ENCODE measurements at regions not wholly inside any gene's neighbourhood (a gene's known extent, or its start where the extent isn't known, plus 50 kb on each side); places are given as distances from the start of the nearest gene placed in this dataset.

- no peaks in the 10 kb centered on the region for H3K27me3 Mint-ChIP-seq
- H3K36me3 Mint-ChIP-seq, result no peaks in the 10 kb centered on the region
- DNase-seq, result no peak
- H3K4me1 Mint-ChIP-seq, result no peaks in the 10 kb centered on the region
- CTCF ChIA-PET, result no interaction called here
- H3K9me3 Mint-ChIP-seq, result no peaks in the 10 kb centered on the region
- H3K27ac Mint-ChIP-seq, result no peak overlapping the region
- H3K4me3 Mint-ChIP-seq, result no peak overlapping the region
Measured at GRCh38 chr2:117661619-117662018, 152.9 kb upstream of the DDX18 start.

- no peak overlapping the region for H3K27ac Mint-ChIP-seq
- CTCF ChIA-PET, result no interaction called here
- H3K4me1 Mint-ChIP-seq, result no peaks in the 10 kb centered on the region
- peaks cover 3% of the 10 kb centered on the region for H3K9me3 Mint-ChIP-seq
- H3K27me3 Mint-ChIP-seq, result no peaks in the 10 kb centered on the region
- DNase-seq, result no peak
- no peaks in the 10 kb centered on the region for H3K36me3 Mint-ChIP-seq
- no peak overlapping the region for H3K4me3 Mint-ChIP-seq
Measured at GRCh38 chr2:117674172-117674571, 140.3 kb upstream of the DDX18 start.

- Mint-ChIP-seq H3K27me3 (no peaks in the 10 kb centered on the region), H3K4me3 (no peak overlapping the region), H3K9me3 (no peaks in the 10 kb centered on the region), H3K27ac (no peak overlapping the region), H3K36me3 (no peaks in the 10 kb centered on the region), H3K4me1 (no peaks in the 10 kb centered on the region)
- CTCF ChIA-PET, result no interaction called here
- DNase-seq, result no peak
Measured at GRCh38 chr2:117679952-117680351, 134.5 kb upstream of the DDX18 start.

- H3K9me3 Mint-ChIP-seq, result no peaks in the 10 kb centered on the region
- H3K4me1 Mint-ChIP-seq, result no peaks in the 10 kb centered on the region
- CTCF ChIA-PET, result no interaction called here
- H3K36me3 Mint-ChIP-seq, result no peaks in the 10 kb centered on the region
- H3K4me3 Mint-ChIP-seq, result no peak overlapping the region
- no peaks in the 10 kb centered on the region for H3K27me3 Mint-ChIP-seq
- H3K27ac Mint-ChIP-seq, result no peak overlapping the region
- DNase-seq, result no peak
Measured at GRCh38 chr2:117684919-117685318, 129.6 kb upstream of the DDX18 start.

GRCh38 chr2:117686699-117687098 is 127.8 kb upstream of the DDX18 start:
- H3K4me3 Mint-ChIP-seq, result no peak overlapping the region
- H3K27me3 Mint-ChIP-seq, result no peaks in the 10 kb centered on the region
- CTCF ChIA-PET, result interaction anchor here (0.8 to 0.9 kb wide), 2 partner anchors 8 to 16 kb away, joined by 3 read pairs; no protein-coding TSS in a partner anchor

GRCh38 chr2:117691595-117691994 is 122.9 kb upstream of the DDX18 start:
- Mint-ChIP-seq H3K27ac (no peak overlapping the region), H3K9me3 (no peaks in the 10 kb centered on the region), H3K4me1 (no peaks in the 10 kb centered on the region), H3K27me3 (no peaks in the 10 kb centered on the region), H3K4me3 (no peak overlapping the region), H3K36me3 (no peaks in the 10 kb centered on the region)
- CTCF ChIA-PET, result no interaction called here
- no peak for DNase-seq

More at GRCh38 chr2:117686699-117687098, 127.8 kb upstream of the DDX18 start:
- Mint-ChIP-seq H3K27ac (no peak overlapping the region), H3K36me3 (no peaks in the 10 kb centered on the region), H3K4me1 (no peaks in the 10 kb centered on the region), H3K9me3 (no peaks in the 10 kb centered on the region)
- no peak for DNase-seq

GRCh38 chr2:117692001-117692763 is 122.3 kb upstream of the DDX18 start:
- CTCF ChIA-PET, result no interaction called here
- Mint-ChIP-seq H3K9me3 (no peaks in the 10 kb centered on the region), H3K4me3 (no peak overlapping the region), H3K36me3 (no peaks in the 10 kb centered on the region), H3K4me1 (no peaks in the 10 kb centered on the region), H3K27ac (no peak overlapping the region), H3K27me3 (no peaks in the 10 kb centered on the region)
- DNase-seq, result no peak

GRCh38 chr2:117693154-117693553 is 121.3 kb upstream of the DDX18 start:
- no peak overlapping the region for H3K4me3 Mint-ChIP-seq
- CTCF ChIA-PET, result no interaction called here
- H3K27ac Mint-ChIP-seq, result no peak overlapping the region
- no peaks in the 10 kb centered on the region for H3K4me1 Mint-ChIP-seq
- no peaks in the 10 kb centered on the region for H3K9me3 Mint-ChIP-seq
- H3K36me3 Mint-ChIP-seq, result no peaks in the 10 kb centered on the region
- H3K27me3 Mint-ChIP-seq, result no peaks in the 10 kb centered on the region
- no peak for DNase-seq

- Mint-ChIP-seq H3K36me3 (no peaks in the 10 kb centered on the region), H3K4me3 (no peak overlapping the region), H3K9me3 (no peaks in the 10 kb centered on the region), H3K4me1 (no peaks in the 10 kb centered on the region), H3K27ac (no peak overlapping the region), H3K27me3 (no peaks in the 10 kb centered on the region)
- CTCF ChIA-PET, result no interaction called here
- no peak for DNase-seq
Measured at GRCh38 chr2:117693651-117694050, 120.8 kb upstream of the DDX18 start.

- H3K4me3 Mint-ChIP-seq, result no peak overlapping the region
- H3K27ac Mint-ChIP-seq, result no peak overlapping the region
- CTCF ChIA-PET, result no interaction called here
- no peaks in the 10 kb centered on the region for H3K36me3 Mint-ChIP-seq
- H3K9me3 Mint-ChIP-seq, result no peaks in the 10 kb centered on the region
- H3K4me1 Mint-ChIP-seq, result no peaks in the 10 kb centered on the region
- DNase-seq, result no peak
- H3K27me3 Mint-ChIP-seq, result no peaks in the 10 kb centered on the region
Measured at GRCh38 chr2:117698287-117698686, 116.2 kb upstream of the DDX18 start.

GRCh38 chr2:117698819-117699218 is 115.7 kb upstream of the DDX18 start:
- H3K4me3 Mint-ChIP-seq, result no peak overlapping the region
- no peak for DNase-seq
- no peaks in the 10 kb centered on the region for H3K4me1 Mint-ChIP-seq
- H3K36me3 Mint-ChIP-seq, result no peaks in the 10 kb centered on the region
- H3K27ac Mint-ChIP-seq, result no peak overlapping the region
- no peaks in the 10 kb centered on the region for H3K9me3 Mint-ChIP-seq
- CTCF ChIA-PET, result no interaction called here
- no peaks in the 10 kb centered on the region for H3K27me3 Mint-ChIP-seq

- Mint-ChIP-seq H3K27ac (no peak overlapping the region), H3K4me3 (no peak overlapping the region), H3K27me3 (no peaks in the 10 kb centered on the region), H3K36me3 (no peaks in the 10 kb centered on the region), H3K4me1 (no peaks in the 10 kb centered on the region), H3K9me3 (no peaks in the 10 kb centered on the region)
- no peak for DNase-seq
- CTCF ChIA-PET, result no interaction called here
Measured at GRCh38 chr2:117700471-117700870, 114.0 kb upstream of the DDX18 start.

- CTCF ChIA-PET, result no interaction called here
- no peaks in the 10 kb centered on the region for H3K36me3 Mint-ChIP-seq
- no peaks in the 10 kb centered on the region for H3K4me1 Mint-ChIP-seq
- no peak overlapping the region for H3K4me3 Mint-ChIP-seq
- H3K27me3 Mint-ChIP-seq, result no peaks in the 10 kb centered on the region
- H3K9me3 Mint-ChIP-seq, result no peaks in the 10 kb centered on the region
- DNase-seq, result no peak
- no peak overlapping the region for H3K27ac Mint-ChIP-seq
Measured at GRCh38 chr2:117701365-117701764, 113.1 kb upstream of the DDX18 start.

GRCh38 chr2:117702098-117702497 is 112.4 kb upstream of the DDX18 start:
- CTCF ChIA-PET, result no interaction called here
- no peaks in the 10 kb centered on the region for H3K9me3 Mint-ChIP-seq
- H3K4me3 Mint-ChIP-seq, result no peak overlapping the region
- DNase-seq, result no peak
- H3K36me3 Mint-ChIP-seq, result no peaks in the 10 kb centered on the region
- H3K27me3 Mint-ChIP-seq, result no peaks in the 10 kb centered on the region
- no peaks in the 10 kb centered on the region for H3K4me1 Mint-ChIP-seq
- H3K27ac Mint-ChIP-seq, result no peak overlapping the region

- no peak for DNase-seq
- Mint-ChIP-seq H3K27ac (no peak overlapping the region), H3K9me3 (no peaks in the 10 kb centered on the region), H3K4me3 (no peak overlapping the region), H3K36me3 (no peaks in the 10 kb centered on the region), H3K27me3 (no peaks in the 10 kb centered on the region), H3K4me1 (no peaks in the 10 kb centered on the region)
- CTCF ChIA-PET, result no interaction called here
Measured at GRCh38 chr2:117703858-117704257, 110.6 kb upstream of the DDX18 start.

GRCh38 chr2:117704818-117705217 is 109.7 kb upstream of the DDX18 start:
- Mint-ChIP-seq H3K27ac (no peak overlapping the region), H3K27me3 (no peaks in the 10 kb centered on the region), H3K36me3 (no peaks in the 10 kb centered on the region), H3K9me3 (no peaks in the 10 kb centered on the region), H3K4me1 (no peaks in the 10 kb centered on the region), H3K4me3 (no peak overlapping the region)
- CTCF ChIA-PET, result no interaction called here
- no peak for DNase-seq
